ENCODE measurements at regions not wholly inside any gene's neighbourhood (a gene's known extent, or its start where the extent isn't known, plus 50 kb on each side); places are given as distances from the start of the nearest gene placed in this dataset.
"Not testable (repeated sequence)": the region's sequence is repeated elsewhere in the genome, so short reads cannot be mapped to it uniquely, and the experiment has no call there.

DNA sequence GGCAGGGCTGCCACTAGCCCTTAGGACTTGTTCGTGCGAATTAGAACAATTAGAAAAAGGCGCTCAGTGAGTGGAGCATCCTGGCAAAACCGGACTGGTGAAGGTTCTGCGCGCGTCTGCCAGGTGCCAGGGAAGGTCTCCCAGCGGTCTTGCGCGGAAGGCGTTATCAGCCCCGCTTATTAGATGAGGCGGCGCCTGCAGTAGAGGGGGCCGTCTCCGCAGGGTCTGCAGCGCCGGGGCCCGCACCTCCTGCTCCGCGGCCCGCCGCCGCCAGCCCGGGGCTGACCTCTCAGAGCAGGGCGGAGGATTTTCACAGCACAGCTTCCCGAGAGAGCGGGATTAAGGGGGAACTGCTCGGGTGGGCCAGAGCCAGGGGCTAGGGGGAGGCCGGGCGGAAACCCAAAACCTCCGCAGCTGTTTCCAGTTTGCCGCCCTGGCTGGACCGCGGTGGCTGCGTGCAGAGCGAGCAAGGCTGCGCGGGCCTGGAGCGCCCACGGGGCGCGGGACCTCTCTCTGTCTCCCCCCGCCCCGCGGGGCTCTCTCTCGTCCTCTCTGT is 155.2 kb downstream of the FOXD2 start:
- no peak for DNase-seq (ENCODE audit: low read depth)

DNA sequence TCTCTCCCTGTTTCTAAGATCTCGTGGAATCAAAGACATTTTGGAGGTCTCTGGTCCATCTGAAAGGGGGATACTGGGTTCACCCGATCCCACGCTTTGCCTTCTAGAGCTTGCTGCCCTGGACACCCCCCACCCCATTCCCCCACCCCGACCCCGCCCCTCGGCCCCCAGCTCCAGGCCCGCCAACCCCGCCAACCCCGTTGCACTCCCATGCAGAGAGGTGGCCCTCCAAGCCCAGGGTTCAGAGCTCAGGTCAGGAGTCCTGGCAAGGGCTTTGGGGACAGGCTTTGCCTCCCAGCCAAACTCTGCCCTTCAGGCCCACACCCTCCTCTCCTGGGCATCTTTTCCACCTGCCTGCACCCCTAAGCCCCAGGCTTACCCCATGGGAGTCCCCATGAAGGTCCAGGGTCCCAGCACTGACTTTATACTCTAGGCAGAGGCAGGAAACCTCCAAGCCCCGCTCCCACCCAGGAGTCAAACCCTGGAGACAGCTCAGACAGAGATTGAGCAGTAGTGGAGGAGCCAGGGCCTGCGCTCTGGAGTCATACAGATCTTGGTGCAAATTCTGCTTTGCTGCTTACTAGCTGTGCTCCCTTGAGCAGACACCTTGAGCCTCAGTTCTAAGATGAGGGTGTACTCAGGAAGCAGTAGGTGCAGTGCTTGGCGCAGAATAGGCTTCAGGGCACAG is 155.9 kb downstream of the FOXD2 start:
- DNase-seq (ENCODE audit: low read depth) = no peak

DNA sequence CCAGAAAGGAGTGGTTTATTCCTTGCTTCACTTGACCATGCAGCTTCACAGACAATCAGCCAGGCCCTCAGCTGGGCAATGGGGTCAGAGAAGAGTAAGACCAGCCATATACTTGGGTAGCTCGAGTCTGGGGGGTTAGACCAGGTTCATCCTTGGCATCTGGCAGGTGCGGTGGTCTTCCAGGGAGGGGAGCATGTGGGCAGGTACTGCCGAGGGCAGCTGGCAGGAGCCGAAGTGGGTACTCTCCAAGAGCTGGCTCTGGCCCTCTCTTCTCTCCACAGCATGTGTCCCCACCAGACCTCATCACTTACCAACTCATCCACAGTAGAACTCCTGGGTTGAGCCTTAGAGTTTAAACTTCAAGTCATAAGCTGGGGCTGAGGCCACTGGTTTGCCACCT is 156.8 kb downstream of the FOXD2 start:
- DNase-seq (ENCODE audit: low read depth) = no peak

DNA sequence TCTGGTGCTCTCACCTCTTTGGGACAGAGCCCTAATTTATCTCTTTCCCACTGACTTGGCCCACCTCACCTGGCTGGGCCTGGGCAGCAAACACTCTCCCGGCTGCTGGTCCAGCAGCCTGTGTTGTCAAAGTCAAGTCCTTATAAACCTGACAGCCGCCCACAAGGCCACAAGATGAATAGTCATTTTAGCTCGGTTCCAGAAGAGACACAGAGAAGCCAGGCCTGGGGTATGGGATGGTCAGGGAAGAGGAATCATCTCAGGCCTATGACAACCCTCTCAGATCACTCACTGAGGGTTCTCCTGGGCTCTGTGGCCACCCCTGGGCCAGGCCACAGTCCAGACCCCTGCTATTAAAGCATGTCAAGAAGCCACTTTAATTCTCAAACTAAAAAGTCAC is 158.5 kb downstream of the FOXD2 start:
- DNase-seq (ENCODE audit: low read depth) = no peak

DNA sequence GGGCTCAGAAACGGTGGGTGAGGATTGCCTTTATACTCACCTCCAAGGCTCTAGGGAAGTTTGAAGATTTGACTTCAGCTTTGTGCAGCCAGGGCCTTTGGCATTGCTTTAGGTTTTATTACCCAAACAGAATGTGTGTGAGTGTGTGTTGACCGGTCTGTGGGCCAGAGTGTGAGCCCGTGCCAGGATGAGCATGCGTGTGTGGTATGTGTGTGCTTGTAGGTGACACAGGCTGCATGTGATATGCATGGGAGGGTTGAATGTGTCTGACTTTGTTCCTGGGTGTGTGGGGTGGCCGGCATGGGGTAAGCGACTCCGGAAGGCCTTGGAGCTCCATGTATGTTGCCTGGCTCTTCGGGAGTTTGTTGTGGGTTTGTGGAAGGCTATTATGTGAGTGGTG is 160.5 kb downstream of the FOXD2 start:
- DNase-seq (ENCODE audit: low read depth) = no peak

DNA sequence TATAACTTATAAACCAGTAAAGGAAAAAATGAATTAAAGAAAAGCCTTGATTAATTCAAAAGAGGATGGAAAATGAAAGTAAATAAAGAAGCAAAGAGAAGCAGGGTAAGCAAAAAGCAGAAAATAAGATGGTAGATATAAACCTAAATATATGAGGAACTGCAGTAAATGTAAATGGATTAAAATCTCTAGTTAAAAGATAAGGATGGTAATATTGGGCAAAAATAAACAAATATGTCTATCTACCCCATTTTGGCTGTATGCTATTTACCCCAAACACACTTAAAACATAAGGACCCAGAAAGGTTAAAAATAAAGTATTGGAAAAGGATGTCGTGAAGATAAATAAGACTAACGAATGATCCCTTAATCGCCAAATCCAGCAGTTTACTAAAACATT is 161.9 kb downstream of the FOXD2 start:
- DNase-seq (ENCODE audit: low read depth) = no peak

DNA sequence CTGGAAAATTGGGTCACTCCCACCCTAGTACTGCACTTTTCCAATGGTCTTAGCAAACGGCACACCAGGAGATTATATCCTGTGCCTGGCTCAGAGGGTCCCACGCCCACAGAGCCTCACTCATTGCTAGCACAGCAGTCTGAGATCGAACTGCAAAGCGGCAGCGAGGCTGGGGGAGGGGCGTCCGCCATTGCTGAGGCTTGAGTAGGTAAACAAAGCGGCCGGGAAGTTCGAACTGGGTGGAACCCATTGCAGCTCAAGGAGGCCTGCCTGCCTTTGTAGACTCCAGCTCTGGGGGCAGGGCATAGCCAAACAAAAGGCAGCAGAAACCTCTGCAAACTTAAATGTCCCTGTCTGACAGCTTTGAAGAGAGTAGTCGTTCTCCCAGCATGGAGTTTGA is 164.6 kb downstream of the FOXD2 start:
- not testable (repeated sequence) for DNase-seq (ENCODE audit: low read depth)

DNA sequence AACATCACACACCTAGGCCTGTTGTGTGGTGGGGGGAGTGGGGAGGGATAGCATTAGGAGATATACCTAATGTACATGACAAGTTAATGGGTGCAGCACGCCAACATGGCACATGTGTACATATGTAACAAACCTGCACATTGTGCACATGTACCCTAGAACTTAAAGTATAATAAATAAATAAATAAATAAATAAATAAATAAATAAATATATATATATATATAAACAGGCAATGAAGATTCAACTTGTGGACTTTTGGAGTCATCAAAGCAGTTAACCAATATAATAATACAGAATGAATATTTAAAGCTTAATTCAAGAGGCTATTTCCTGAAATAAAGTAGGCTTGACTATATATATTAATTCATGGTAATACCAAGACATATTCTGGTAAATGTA is 167.0 kb downstream of the FOXD2 start:
- DNase-seq (ENCODE audit: low read depth) = not testable (repeated sequence)

DNA sequence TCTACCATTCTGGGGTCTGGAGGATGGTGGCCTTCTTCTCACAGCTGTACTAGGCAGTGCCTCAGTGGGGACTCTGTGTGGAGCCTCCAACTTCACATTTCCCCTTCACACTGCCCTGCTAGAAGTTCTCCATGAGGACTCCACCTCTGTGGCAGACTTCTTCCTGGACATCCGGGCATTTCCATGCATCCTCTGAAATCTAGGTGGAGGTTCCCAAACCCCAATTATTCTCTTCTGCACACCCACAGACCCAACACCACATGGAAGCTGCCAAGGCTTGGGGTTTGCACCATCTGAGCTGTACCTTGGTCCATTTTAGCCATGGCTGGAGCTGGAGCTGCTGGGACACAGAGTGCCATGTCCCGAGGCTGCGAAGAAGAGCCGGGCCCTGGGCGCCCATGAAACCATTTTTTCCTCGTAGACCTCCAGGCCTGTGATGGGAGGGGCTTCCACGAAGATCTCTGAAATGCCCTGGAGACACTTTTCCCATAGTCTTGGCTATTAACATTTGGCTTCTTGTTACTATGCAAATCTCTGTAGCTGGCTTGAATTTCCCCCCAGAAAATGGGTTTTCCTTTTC is 170.5 kb downstream of the FOXD2 start:
- DNase-seq (ENCODE audit: low read depth) = no peak

DNA sequence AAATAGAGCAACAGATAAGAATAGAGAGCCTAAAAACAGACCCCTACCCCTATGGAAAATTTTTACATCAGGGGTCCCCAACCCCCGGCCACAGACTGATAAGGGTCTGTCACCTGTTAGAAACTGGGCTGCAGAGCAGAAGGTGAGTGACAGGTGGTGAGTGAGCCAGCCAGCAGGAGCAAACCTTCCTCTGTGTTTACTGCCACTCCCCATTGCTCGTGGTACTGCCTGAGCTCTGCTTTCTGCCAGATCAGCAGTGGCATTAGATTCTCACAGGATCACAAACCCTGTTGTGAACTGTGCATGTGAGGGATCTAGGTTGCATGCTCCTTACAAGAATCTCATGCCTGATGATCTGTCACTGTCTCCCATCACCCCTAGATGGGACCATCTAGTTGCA is 174.1 kb downstream of the FOXD2 start:
- DNase-seq (ENCODE audit: low read depth) = no peak

DNA sequence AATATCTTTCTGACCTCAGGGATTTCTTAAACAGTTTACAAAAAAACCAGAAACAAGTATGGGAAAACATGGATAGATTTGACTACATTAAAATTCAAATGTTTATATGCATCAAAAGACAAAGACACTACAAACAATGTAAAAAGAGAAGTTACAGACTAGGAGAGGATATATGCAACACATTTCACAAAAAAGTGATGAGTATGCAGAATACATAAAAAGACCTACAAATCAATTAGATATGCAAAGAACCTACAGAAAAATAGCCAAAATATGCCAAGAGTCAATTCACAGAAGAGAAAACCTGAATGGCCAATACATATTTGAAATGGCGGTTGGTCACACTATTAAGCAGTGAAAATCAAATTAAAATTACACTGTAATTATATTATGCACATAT is 175.0 kb downstream of the FOXD2 start:
- DNase-seq (ENCODE audit: low read depth) = no peak

DNA sequence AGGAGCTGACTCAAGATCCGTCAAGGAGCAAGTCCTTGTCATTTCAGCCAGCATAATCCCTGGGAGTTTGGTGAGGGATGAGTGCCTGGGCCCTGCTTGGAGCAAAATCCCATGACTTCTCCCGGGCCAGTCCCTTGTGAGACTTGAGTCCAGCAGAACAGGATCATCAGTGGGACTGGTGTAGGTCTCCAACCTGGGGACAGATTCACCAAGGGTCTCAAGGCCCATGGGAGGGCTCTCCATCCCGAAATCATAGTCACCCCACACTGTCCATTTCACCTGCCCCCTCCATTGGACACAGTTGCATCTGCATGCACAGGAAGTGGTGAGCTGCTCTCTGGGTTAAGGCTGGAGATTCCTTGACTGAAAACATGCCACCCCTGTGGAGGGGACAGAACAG is 178.2 kb downstream of the FOXD2 start:
- no peak for DNase-seq (ENCODE audit: low read depth)

DNA sequence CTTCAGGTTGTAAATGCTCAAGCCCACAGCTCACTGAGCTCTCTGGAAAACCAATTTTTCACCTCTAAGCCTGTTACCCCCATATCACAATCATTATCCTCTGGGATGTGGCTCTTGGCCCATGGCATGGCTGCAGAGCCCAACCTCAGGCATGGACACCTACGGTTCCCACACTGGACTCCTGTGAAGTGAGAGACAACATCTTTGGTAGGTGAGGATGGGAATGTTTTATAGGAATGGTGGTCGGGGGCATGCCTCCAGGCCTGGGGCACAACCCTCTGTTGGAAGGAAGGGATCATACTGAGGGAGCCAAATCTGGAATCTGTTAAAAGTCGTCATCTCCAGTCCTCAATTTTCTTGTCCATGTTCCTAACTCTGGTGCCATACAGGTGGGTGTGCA is 179.1 kb downstream of the FOXD2 start:
- no peak for DNase-seq (ENCODE audit: low read depth)

DNA sequence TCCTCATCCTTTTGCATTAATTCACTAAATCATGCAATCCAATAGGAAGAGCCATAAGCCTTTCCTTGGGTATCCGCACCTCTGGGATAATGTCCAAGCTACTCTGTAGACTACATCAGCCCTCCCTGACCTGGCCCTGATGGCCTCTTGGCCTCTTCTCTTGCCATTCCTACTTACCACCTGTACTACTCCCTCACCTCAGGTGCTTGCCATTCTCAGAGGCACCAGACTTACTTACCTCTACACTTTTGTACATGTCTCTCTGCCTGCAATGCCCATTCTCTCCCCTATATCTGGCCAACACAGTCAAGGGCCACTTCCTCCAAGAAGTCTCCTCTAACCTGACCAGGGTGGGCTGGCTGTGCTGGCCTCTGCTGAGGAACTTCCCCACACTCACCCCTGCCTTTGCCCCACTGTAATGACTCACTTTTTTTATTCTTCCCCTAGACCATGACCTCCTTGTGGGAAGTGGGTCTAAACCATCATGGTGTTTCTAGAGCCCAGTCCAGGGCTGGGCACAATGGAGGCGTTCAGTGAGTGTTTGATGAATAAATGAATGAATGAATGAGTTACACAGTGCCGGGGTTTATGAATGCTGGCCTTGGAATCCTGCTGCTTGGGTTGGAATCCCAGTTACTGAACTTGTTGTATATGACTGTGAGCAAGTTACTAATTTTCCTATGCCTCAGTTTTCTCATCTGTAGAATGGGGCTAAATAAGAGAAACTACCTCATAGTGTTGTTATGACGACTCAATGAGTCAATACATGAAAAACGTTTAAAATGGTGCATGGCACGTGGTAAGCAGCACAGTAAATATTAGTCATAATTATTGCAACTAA is 179.8 kb downstream of the FOXD2 start:
- DNase-seq (ENCODE audit: low read depth) = no peak

DNA sequence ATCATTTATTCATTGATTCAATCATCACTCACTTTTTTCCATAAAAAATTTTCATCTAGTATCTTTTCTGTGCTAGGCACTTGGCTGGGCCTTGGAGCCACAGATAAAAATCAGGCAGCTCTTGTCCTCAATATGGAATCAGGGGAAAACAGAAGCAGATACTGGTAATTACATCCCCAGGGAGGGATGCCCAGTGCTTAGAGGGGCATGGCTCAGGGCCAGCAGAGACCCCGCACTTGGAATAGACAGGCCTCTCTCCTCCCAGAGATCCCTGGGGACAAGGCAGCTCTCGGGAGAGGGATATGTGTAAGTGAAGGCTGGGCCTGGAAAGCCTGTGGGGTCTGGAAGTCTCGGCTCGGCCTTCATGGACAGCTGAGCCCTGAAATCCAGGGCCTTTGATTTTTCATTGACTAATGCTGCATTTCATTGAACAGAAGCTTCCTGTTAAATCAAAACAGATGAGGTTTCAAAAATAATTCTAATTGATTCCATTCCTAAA is 180.4 kb downstream of the FOXD2 start:
- no peak for DNase-seq (ENCODE audit: low read depth)

DNA sequence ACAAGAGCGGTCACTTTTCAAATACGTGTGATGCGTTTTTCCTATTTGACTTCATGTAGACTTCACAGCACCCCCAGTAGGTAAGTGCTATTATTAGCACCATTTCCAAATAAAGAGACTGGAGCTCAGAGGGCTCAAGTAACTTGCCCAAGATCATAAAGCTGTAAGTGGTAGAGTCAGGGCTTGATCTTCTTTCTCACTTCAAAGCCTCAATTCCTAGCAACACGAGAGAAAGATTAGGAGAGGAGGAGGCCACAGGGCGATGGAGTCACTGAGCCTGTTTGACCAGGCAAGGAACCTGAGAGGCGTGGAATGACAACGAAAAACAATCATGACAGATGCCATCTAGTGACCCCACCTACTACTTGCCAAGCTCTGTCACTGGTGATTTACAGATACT is 181.0 kb downstream of the FOXD2 start:
- DNase-seq (ENCODE audit: low read depth) = no peak

DNA sequence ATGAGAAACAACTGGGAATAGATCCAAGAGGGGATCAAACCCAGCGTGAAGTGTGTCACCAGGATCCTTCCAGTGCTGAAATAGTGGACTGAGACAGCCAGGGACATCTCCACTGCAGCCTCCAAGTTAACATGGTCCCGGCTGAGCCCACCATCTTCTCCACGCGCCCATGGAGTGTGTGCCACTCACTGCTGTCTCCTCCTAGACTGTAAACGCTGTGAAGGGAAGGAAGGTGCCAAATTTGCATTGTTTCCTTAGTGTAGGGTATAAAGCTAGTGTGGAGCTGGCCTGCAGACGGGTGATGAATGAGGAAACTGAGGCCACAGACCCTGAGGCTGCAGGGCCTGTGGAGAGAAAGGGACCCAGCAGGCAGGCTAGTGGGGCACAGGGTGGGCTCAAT is 183.6 kb downstream of the FOXD2 start:
- DNase-seq (ENCODE audit: low read depth) = no peak

DNA sequence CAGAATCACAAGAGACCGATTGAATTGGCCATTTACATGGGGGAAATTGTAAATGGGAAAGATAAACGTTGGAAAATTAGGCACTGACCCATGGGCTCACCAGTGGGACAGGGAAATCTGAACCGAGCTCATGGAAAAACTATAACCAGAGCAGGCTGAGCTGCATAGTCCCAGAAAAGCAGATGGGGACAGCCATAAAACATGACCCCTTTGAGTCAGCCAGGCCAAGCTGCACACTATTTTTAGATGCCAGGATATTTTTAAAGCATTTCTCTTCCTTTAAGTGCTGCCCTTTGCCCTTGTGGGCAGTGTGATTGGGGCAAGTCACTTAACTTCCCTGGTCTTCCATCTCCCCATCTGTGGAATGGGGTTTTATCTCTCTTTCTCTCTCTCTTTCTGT is 184.1 kb downstream of the FOXD2 start:
- no peak for DNase-seq (ENCODE audit: low read depth)

DNA sequence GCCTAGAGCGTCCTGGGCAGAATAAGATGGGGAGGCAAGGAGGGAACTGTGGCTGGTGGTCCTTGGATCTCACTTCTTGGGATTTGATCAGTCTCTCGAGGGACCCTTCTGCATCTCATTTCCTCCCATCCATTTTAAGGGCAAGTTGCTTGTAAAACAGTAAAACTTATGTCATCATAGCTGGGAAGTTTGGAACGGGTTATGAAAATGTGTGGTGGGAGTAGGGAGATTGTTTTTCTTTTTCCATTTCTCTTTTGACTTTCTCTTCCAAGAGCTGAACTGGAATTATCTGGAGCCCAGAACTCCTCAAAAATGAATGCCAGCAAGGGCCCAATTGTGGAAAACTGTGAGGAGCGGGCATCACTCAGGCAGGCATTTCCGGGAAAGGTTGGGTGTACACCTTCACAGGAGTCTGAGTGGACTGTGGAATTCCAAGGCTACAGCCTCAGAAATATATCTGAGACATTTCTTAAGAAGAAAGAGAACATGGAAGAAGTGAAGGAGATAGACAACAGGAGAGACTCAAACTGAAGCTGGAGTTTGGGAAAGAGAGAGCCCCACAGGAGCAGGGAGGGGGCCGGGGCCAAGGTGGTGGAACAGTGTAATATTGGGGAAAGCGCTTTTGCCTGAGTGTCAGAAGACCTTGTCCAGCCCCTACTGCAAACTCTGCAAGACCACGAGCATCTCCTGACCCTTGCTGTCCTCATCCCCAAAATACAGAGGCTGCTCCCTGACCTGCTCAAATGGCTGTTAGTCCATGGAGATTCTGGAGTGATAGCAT is 185.1 kb downstream of the FOXD2 start:
- no peak for DNase-seq (ENCODE audit: low read depth)

DNA sequence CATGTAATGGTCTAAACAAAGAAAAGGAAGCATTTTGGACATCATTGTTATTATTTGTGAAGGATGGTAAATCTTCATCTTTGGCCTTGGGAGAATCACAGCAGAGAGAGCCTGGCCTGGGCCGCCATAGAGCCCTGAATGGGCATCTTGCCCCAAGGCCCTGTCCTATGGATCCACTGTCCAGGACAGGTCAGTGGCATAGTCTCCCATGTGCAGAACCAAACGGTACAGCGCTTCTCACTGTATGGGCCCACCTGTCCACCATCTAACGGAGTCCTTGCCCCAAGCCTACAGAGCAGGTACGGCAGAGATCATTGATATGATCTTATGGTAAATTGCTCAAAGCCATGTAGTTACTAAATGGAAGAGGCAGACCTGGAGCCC is 185.7 kb downstream of the FOXD2 start:
- no peak for DNase-seq (ENCODE audit: low read depth)

DNA sequence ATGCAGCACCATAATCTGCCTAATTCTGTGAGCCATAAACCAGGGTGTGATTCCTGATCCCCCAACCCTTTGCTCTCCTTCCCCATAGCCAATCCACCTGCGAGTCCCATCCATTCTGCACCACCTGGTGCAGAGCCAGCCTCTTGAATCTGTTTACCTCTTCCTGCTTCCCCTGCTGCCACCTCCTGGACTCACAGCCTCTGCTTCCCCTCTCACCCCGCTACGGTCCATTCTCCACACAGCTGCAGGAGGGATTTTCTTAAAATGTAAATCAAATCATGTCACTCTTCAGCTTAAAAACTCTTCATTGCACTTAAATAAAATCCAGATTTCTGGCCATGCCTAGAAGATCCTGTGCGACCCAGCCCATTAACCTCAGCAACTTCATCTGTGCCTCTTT is 186.7 kb downstream of the FOXD2 start:
- DNase-seq (ENCODE audit: low read depth) = no peak

Data from myocyte (in vitro differentiated cells).